ENCODE measurements at regions not wholly inside any gene's neighbourhood (a gene's known extent, or its start where the extent isn't known, plus 50 kb on each side); places are given as distances from the start of the nearest gene placed in this dataset.

- TF ChIP-seq, protein P1, sequence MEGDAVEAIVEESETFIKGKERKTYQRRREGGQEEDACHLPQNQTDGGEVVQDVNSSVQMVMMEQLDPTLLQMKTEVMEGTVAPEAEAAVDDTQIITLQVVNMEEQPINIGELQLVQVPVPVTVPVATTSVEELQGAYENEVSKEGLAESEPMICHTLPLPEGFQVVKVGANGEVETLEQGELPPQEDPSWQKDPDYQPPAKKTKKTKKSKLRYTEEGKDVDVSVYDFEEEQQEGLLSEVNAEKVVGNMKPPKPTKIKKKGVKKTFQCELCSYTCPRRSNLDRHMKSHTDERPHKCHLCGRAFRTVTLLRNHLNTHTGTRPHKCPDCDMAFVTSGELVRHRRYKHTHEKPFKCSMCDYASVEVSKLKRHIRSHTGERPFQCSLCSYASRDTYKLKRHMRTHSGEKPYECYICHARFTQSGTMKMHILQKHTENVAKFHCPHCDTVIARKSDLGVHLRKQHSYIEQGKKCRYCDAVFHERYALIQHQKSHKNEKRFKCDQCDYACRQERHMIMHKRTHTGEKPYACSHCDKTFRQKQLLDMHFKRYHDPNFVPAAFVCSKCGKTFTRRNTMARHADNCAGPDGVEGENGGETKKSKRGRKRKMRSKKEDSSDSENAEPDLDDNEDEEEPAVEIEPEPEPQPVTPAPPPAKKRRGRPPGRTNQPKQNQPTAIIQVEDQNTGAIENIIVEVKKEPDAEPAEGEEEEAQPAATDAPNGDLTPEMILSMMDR (IDR thresholded peaks at IDR 0.05): no peak
- TF ChIP-seq POLR2A (IDR thresholded peaks at IDR 0.05): no peak
These were observed 182.7 kb upstream of the SCN7A start for GRCh38 chr2:166676716-166677115.

Data from body of pancreas (tissue), 4 donors.